NCI-H2081 (cell line): ENCODE measurements at regions not wholly inside any gene's neighbourhood (a gene's known extent, or its start where the extent isn't known, plus 50 kb on each side); places are given as distances from the start of the nearest gene placed in this dataset.
A peak's percentile ranks its signal among the peaks of the same experiment; 100 is the strongest.
"Not testable (repeated sequence)": the region's sequence is repeated elsewhere in the genome, so short reads cannot be mapped to it uniquely, and the experiment has no call there.

Source experiments
- DNase-seq, 2 experiments: peaks; one replicate each; lab custom pipeline; 2025; lab: John Stamatoyannopoulos, UW

- no peak for DNase-seq
These were observed 75.0 kb upstream of the SPATA16 start for GRCh38 chr3:173216063-173216462.

- DNase-seq: peak; percentile 66 to 76
These were observed 73.5 kb upstream of the SPATA16 start for GRCh38 chr3:173214576-173214975.

- DNase-seq: no peak
These were observed 58.5 kb upstream of the SPATA16 start for GRCh38 chr3:173199568-173199967.

GRCh38 chr3:173194868-173195267 lies 53.8 kb upstream of the SPATA16 start:
- DNase-seq: not testable (repeated sequence)

- DNase-seq: no peak
These were observed 50.6 kb upstream of the SPATA16 start for GRCh38 chr3:173191611-173192010.
